Heart right ventricle (tissue), 16 donors: ENCODE measurements at regions not wholly inside any gene's neighbourhood (a gene's known extent, or its start where the extent isn't known, plus 50 kb on each side); places are given as distances from the start of the nearest gene placed in this dataset.
A peak's percentile ranks its signal among the peaks of the same experiment; 100 is the strongest.

Experiments used
- ATAC-seq, 8 donors: fragments of 200-7000 bp; cut with Tn5 transposase; one replicate each; pipeline ENCODE4 v1.9.1; 2020; ENCODE audit warnings: mild to moderate bottlenecking in 8 of 8, moderate library complexity in 8 of 8, moderate number of reproducible peaks in 1 of 8
- DNase-seq, 2 donors: peaks; one replicate each; pipeline ENCODE4 v3.0.0-alpha.2; 2020
- H3K27ac ChIP-seq, 10 donors: fragments of 200-600 bp; sonication (generic) in 2 of 10; one replicate each; pipeline versions ENCODE4 v1.5.0 to v1.8.0; 2020 to 2022; ENCODE audit warnings: mild to moderate bottlenecking in 3 of 10
- H3K27me3 ChIP-seq, 7 donors: fragments of 200-600 bp; one replicate each; pipeline ENCODE4 v1.8.0; 2021 to 2022; ENCODE audit warnings: mild to moderate bottlenecking in 2 of 7
- H3K36me3 ChIP-seq, 9 donors: fragments of 200-600 bp; sonication (generic) in 1 of 9; one replicate each; pipeline versions ENCODE4 v1.5.0 to v1.8.0; 2020 to 2022; ENCODE audit warnings: mild to moderate bottlenecking in 2 of 9
- H3K4me1 ChIP-seq, 9 donors: fragments of 200-600 bp; sonication (generic) in 1 of 9; one replicate each; pipeline versions ENCODE4 v1.5.0 to v1.8.0; 2020 to 2022; ENCODE audit warnings: mild to moderate bottlenecking in 4 of 9
- H3K4me3 ChIP-seq, 10 donors: fragments of 200-600 bp; sonication (generic) in 2 of 10; one replicate each; pipeline versions ENCODE4 v1.5.0 to v1.8.0; 2020 to 2022; ENCODE audit warnings: mild to moderate bottlenecking in 7 of 10, moderate library complexity in 2 of 10
- H3K9me3 ChIP-seq, 11 donors: fragments of 200-600 bp in 10 of 11; sonication (generic) in 2 of 11; one replicate each; pipeline versions ENCODE4 v1.5.0 to v1.8.0; 2013 to 2022; ENCODE audit warnings: mild to moderate bottlenecking in 2 of 11, control low read depth in 1 of 11, moderate library complexity in 1 of 11
- WGBS, 2 donors: extraction: QIAGEN DNeasy Blood & Tissue Kit; methylation state at CpG; one replicate each; pipeline ENCODE4 v1.1.7; 2013; ENCODE audit warnings: inconsistent platforms in 1 of 2; 5-methylcytosine and 5-hydroxymethylcytosine counted together
- intact Hi-C, 10 donors: fragments of 100-400 bp; cut with DNase I; formaldehyde crosslinking; loops; one replicate each; pipeline versions ENCODE4 v1.11.1 to v1.14.2; 2022
- TF ChIP-seq, protein P1 (sequence below), 9 donors: fragments of 200-600 bp; sonication (generic) in 2 of 9; IDR thresholded peaks; one replicate each; pipeline versions ENCODE4 v1.5.0 to v1.8.0; 2021 to 2022; ENCODE audit warnings: antibody characterized with exemption in 9 of 9, mild to moderate bottlenecking in 5 of 9, moderate library complexity in 1 of 9
- donor health status: Arrhythmogenic right ventricular cardiomyopathy.
- donor health status: ischemic (EF 13 %, LVEDD 7.1; RV severe dilation, severe dysfunction).
- donor health status: healthy with polysubstance abuse.
- donor health status: DM: no; HTN: yes; CAD: no.
- donor health status: DM: no; HTN: no; CAD: no.
- donor health status: ischemic (EF 25% LVEDD 6.9; RV normal size, moderate dysfunction).
- donor health status: ischemic (EF 25% LVEDD 5.7; RV mildly dilated, moderate dysfunction).
- donor health status: healthy.
- donor health status: DM: yes; HTN: yes; CAD: no.
- donor health status: Ischemic cardiomyopathy.
- donor health status: ischemic (EF 35%, LVEDD 5.7; RV mildly dilated, moderate dysfunction).
- donor health status: nonischemic (EF 11% LVEDD 7.7; RV severe dilation, severe dysfunction).
- donor health status: DM: yes; HTN: yes; CAD: no.
- donor health status: PGD.
- donor health status: ischemic (EF 29% LVEDD 5.4; RV normal size, mild dysfunction).
- donor health status: nonischemic (EF 23%, LVEDD 6.1; RV moderate dilation, normal function).

DNA sequence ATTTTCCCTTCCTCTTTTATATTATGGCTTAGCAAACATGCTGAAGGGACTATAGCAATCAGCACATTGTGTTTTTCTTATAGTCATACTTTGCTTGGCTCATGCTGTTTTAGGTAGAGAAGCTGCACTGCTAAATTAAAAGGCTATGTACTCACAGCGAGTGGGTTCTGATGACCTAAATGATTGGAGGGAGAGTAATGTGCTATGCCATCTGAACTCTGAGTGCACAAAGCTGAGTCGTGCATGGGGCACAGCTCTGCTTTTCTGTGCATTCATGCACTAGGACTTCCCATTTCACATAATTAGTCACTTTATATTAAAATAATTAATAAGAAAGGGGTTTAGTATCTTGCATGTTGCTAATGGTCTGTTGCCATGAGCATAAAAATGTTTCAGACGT, 132.7 kb upstream of the ADGRL3 start:
- no peak for ATAC-seq
- peaks cover 0 to 3% (median 0%) of the 10 kb centered on the region in 7 donors for H3K27me3 ChIP-seq
- H3K27ac ChIP-seq, result no peak overlapping the region
- TF ChIP-seq, protein P1, sequence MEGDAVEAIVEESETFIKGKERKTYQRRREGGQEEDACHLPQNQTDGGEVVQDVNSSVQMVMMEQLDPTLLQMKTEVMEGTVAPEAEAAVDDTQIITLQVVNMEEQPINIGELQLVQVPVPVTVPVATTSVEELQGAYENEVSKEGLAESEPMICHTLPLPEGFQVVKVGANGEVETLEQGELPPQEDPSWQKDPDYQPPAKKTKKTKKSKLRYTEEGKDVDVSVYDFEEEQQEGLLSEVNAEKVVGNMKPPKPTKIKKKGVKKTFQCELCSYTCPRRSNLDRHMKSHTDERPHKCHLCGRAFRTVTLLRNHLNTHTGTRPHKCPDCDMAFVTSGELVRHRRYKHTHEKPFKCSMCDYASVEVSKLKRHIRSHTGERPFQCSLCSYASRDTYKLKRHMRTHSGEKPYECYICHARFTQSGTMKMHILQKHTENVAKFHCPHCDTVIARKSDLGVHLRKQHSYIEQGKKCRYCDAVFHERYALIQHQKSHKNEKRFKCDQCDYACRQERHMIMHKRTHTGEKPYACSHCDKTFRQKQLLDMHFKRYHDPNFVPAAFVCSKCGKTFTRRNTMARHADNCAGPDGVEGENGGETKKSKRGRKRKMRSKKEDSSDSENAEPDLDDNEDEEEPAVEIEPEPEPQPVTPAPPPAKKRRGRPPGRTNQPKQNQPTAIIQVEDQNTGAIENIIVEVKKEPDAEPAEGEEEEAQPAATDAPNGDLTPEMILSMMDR (IDR thresholded peaks at IDR 0.05), result no peak
- H3K36me3 ChIP-seq, result no peaks in the 10 kb centered on the region
- DNase-seq, result no peak
- 78 to 85% methylated on average over 3 of the region's 3 CpGs for WGBS, 2 donors
- H3K4me3 ChIP-seq, result no peak overlapping the region
- H3K4me1 ChIP-seq, result no peaks in the 10 kb centered on the region
- intact Hi-C loops, result no loop called here
- no peaks in the 10 kb centered on the region for H3K9me3 ChIP-seq

DNA sequence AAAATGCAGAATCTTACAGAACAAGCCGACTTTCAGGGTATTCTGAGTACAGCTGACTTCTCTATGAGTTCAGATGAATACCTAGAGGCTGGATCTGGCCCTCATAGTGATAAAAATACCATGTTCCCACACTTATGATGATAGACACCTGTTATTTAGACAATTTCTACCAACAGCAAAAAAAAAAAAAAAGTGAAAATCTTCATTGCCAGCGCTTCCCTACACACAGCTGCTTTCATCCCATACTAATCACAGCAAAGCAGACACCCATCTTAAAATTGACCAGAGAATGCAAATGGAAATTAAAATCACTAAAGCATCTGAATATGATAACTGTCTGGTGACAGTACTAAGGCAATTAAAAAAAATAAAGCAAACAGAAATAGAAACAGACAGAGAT, 132.1 kb upstream of the ADGRL3 start:
- Histone ChIP-seq H3K4me3 (no peak overlapping the region), H3K4me1 (no peaks in the 10 kb centered on the region), H3K27me3 (peaks cover 0 to 3% (median 0%) of the 10 kb centered on the region in 7 donors), H3K27ac (no peak overlapping the region), H3K36me3 (no peaks in the 10 kb centered on the region), H3K9me3 (no peaks in the 10 kb centered on the region)
- 63 to 66% methylated on average over 2 of the region's 2 CpGs for WGBS, 2 donors
- TF ChIP-seq, protein P1 (IDR thresholded peaks at IDR 0.05), result no peak
- intact Hi-C loops, result no loop called here
- DNase-seq (no peak), ATAC-seq (no peak)

DNA sequence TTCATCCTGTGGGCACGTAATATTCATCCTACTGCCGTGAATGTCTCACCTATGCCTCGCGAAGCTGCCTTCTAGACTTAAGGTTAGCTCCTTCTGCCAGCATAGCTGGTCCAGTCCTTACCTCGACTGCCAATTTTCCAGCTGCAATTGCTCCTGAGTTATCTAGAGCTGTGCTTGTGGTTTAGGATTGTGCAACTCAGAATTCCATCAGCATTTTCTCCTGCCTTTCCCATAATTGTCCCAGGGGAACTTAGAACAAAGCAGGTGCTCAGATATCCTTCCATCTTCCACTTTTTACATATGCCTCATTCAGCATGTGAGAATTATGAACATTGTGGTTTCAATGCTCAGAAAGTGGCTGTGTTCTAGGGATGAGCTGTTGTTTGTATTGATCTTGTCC, 131.4 kb upstream of the ADGRL3 start:
- 67 to 68% methylated on average over 5 of the region's 5 CpGs for WGBS, 2 donors
- Histone ChIP-seq H3K4me3 (no peak overlapping the region), H3K27ac (no peak overlapping the region), H3K27me3 (peaks cover 0 to 3% (median 0%) of the 10 kb centered on the region in 7 donors), H3K4me1 (no peaks in the 10 kb centered on the region), H3K9me3 (no peaks in the 10 kb centered on the region), H3K36me3 (no peaks in the 10 kb centered on the region)
- TF ChIP-seq, protein P1 (IDR thresholded peaks at IDR 0.05), result no peak
- peak in 1 of 2 donors; percentile 8 for DNase-seq
- intact Hi-C loops, result no loop called here
- peak in 7 of 8 donors; percentile 49 to 83 (median 77) for ATAC-seq

DNA sequence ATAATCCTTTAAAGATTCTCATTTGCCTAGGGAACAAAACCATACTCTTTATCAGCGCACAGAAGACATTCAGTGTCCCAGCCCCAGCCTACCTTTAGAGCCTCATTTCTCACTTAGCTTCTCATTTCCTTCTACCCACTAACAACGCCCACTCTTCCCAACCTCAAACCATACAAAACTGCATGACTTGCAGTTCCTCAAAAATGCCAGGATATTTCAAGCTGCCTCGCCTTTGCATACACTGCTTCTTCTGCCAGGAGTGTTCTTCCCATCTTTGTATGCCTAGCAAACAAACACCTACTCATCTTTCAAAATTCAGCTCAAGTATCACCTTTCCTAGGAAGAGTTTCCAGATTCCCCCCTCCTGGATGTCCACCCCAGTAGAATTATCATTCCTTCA, 129.9 kb upstream of the ADGRL3 start:
- 88 to 90% methylated on average over 3 of the region's 3 CpGs for WGBS, 2 donors
- H3K36me3 ChIP-seq, result no peaks in the 10 kb centered on the region
- intact Hi-C loops, result no loop called here
- no peaks in the 10 kb centered on the region for H3K27me3 ChIP-seq
- DNase-seq (no peak), ATAC-seq (no peak)
- TF ChIP-seq, protein P1 (IDR thresholded peaks at IDR 0.05), result no peak
- H3K4me1 ChIP-seq, result no peaks in the 10 kb centered on the region
- H3K9me3 ChIP-seq, result peaks cover 0 to 4% (median 0%) of the 10 kb centered on the region in 11 donors
- H3K27ac ChIP-seq, result no peak overlapping the region
- H3K4me3 ChIP-seq, result no peak overlapping the region
